ENCODE measurements at regions not wholly inside any gene's neighbourhood (a gene's known extent, or its start where the extent isn't known, plus 50 kb on each side); places are given as distances from the start of the nearest gene placed in this dataset.

DNA sequence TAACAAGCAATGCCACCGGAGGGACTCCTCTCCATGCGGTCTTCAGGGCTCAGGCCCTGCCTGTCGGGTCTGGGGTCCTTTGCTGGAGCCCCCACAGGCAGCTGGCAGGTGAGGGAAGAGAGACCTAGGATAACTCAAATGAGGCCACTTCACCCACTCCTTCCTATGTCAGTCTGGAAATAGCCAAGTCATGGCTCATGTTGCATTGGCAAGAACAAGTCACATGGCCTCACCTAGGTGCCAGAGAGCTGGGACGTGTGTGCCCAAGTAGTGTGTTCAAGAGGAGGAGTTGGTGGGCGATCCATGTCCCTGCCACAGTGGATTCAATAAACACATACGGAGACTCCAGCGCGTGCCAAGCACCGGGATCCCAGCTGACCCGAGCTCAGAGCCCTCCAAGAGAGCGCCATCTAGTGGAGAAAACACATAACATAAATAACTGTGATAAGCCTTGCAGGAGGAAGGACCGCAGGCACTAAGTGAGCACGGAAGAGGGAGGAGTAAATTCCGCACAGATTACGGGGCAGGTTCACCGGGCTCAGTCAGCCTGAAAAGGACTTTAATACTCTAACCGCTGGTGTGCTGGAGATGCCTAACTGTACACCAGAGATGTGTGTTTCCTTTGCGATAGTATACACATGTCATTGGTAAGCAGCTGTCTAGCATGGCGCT lies 580.8 kb downstream of the CCDC171 start:
- H3K9me3 ChIP-seq, result no peaks in the 10 kb centered on the region
- no peak overlapping the region for H3K4me3 Mint-ChIP-seq (ENCODE audit: unreplicated experiment)
- H3K4me1 ChIP-seq, result no peaks in the 10 kb centered on the region
- no peak for DNase-seq
- ChIA-PET CTCF (interaction anchor here (1.3 kb wide), 1 partner anchor 21 kb away, joined by 6 read pairs; no protein-coding TSS in a partner anchor), POLR2A (no interaction called here)
- H3K27me3 Mint-ChIP-seq (ENCODE audit: insufficient read depth, unreplicated experiment), result no peaks in the 10 kb centered on the region
- BruUV-seq (replicated peaks), result no TSS peak
- H3K4me1 Mint-ChIP-seq (ENCODE audit: low read depth, unreplicated experiment), result no peaks in the 10 kb centered on the region
- H3K27ac Mint-ChIP-seq (ENCODE audit: unreplicated experiment), result no peak overlapping the region
- peaks cover 6% of the 10 kb centered on the region for H3K9me3 Mint-ChIP-seq (ENCODE audit: unreplicated experiment)
- intact Hi-C loops (cut with micrococcal nuclease; ENCODE audit: unreplicated experiment), result loop anchor here (10.0 kb wide), 1 partner anchor 259 kb away; no protein-coding TSS in a partner anchor
- TF ChIP-seq, protein P1, sequence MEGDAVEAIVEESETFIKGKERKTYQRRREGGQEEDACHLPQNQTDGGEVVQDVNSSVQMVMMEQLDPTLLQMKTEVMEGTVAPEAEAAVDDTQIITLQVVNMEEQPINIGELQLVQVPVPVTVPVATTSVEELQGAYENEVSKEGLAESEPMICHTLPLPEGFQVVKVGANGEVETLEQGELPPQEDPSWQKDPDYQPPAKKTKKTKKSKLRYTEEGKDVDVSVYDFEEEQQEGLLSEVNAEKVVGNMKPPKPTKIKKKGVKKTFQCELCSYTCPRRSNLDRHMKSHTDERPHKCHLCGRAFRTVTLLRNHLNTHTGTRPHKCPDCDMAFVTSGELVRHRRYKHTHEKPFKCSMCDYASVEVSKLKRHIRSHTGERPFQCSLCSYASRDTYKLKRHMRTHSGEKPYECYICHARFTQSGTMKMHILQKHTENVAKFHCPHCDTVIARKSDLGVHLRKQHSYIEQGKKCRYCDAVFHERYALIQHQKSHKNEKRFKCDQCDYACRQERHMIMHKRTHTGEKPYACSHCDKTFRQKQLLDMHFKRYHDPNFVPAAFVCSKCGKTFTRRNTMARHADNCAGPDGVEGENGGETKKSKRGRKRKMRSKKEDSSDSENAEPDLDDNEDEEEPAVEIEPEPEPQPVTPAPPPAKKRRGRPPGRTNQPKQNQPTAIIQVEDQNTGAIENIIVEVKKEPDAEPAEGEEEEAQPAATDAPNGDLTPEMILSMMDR (IDR thresholded peaks at IDR 0.05; ENCODE audit: insufficient read depth in 1 of 2, low read depth in 1 of 2, low read length in 1 of 2, severe bottlenecking in 1 of 2, unreplicated experiment in 1 of 2), result peak in 1 of 2 experiments; percentile 30
- no peaks in the 10 kb centered on the region for H3K27me3 ChIP-seq (replicated peaks; ENCODE audit: control insufficient read depth, insufficient read depth, low read length)
- H3K36me3 Mint-ChIP-seq (ENCODE audit: insufficient read depth, unreplicated experiment), result peaks cover 6% of the 10 kb centered on the region
- no peaks in the 10 kb centered on the region for H3K36me3 ChIP-seq (ENCODE audit: control insufficient read depth, insufficient read depth, low read length)
- H3K4me3 ChIP-seq (ENCODE audit: low read depth, low read length), result no peak overlapping the region

GRCh38 chr9:16134351-16134750 lies 581.5 kb downstream of the CCDC171 start:
- Mint-ChIP-seq H3K4me3 (ENCODE audit: unreplicated experiment) (no peak overlapping the region), H3K36me3 (ENCODE audit: insufficient read depth, unreplicated experiment) (peaks cover 6% of the 10 kb centered on the region), H3K27ac (ENCODE audit: unreplicated experiment) (no peak overlapping the region), H3K9me3 (ENCODE audit: unreplicated experiment) (no peaks in the 10 kb centered on the region), H3K4me1 (ENCODE audit: low read depth, unreplicated experiment) (no peaks in the 10 kb centered on the region), H3K27me3 (ENCODE audit: insufficient read depth, unreplicated experiment) (no peaks in the 10 kb centered on the region)
- TF ChIP-seq, protein P1 (IDR thresholded peaks at IDR 0.05; ENCODE audit: insufficient read depth in 1 of 2, low read depth in 1 of 2, low read length in 1 of 2, severe bottlenecking in 1 of 2, unreplicated experiment in 1 of 2), result no peak
- CTCF ChIA-PET, result no interaction called here
- BruUV-seq (replicated peaks), result no TSS peak
- Histone ChIP-seq H3K4me1 (no peaks in the 10 kb centered on the region), H3K9me3 (no peaks in the 10 kb centered on the region), H3K27me3 (replicated peaks; ENCODE audit: control insufficient read depth, insufficient read depth, low read length) (no peaks in the 10 kb centered on the region), H3K36me3 (ENCODE audit: control insufficient read depth, insufficient read depth, low read length) (no peaks in the 10 kb centered on the region), H3K4me3 (ENCODE audit: low read depth, low read length) (no peak overlapping the region)
- no peak for DNase-seq
- POLR2A ChIA-PET, result no interaction called here
- intact Hi-C loops (cut with micrococcal nuclease; ENCODE audit: unreplicated experiment), result loop anchor here (10.0 kb wide), 1 partner anchor 260 kb away; no protein-coding TSS in a partner anchor

GRCh38 chr9:16135968-16136367 lies 583.1 kb downstream of the CCDC171 start:
- Mint-ChIP-seq H3K4me3 (ENCODE audit: unreplicated experiment) (no peak overlapping the region), H3K4me1 (ENCODE audit: low read depth, unreplicated experiment) (no peaks in the 10 kb centered on the region), H3K9me3 (ENCODE audit: unreplicated experiment) (no peaks in the 10 kb centered on the region), H3K27me3 (ENCODE audit: insufficient read depth, unreplicated experiment) (no peaks in the 10 kb centered on the region), H3K27ac (ENCODE audit: unreplicated experiment) (no peak overlapping the region), H3K36me3 (ENCODE audit: insufficient read depth, unreplicated experiment) (peaks cover 6% of the 10 kb centered on the region)
- Histone ChIP-seq H3K4me1 (no peaks in the 10 kb centered on the region), H3K9me3 (no peaks in the 10 kb centered on the region), H3K4me3 (ENCODE audit: low read depth, low read length) (no peak overlapping the region), H3K27me3 (replicated peaks; ENCODE audit: control insufficient read depth, insufficient read depth, low read length) (no peaks in the 10 kb centered on the region), H3K36me3 (ENCODE audit: control insufficient read depth, insufficient read depth, low read length) (no peaks in the 10 kb centered on the region)
- ChIA-PET POLR2A (no interaction called here), CTCF (no interaction called here)
- no peak for DNase-seq
- no TSS peak for BruUV-seq (replicated peaks)
- TF ChIP-seq, protein P1 (IDR thresholded peaks at IDR 0.05; ENCODE audit: insufficient read depth in 1 of 2, low read depth in 1 of 2, low read length in 1 of 2, severe bottlenecking in 1 of 2, unreplicated experiment in 1 of 2), result no peak
- intact Hi-C loops (cut with micrococcal nuclease; ENCODE audit: unreplicated experiment), result loop anchor here (10.0 kb wide), 1 partner anchor 261 kb away; no protein-coding TSS in a partner anchor

Data from Caco-2 (cell line).